ENCODE measurements at regions not wholly inside any gene's neighbourhood (a gene's known extent, or its start where the extent isn't known, plus 50 kb on each side); places are given as distances from the start of the nearest gene placed in this dataset.
"Not testable (repeated sequence)": the region's sequence is repeated elsewhere in the genome, so short reads cannot be mapped to it uniquely, and the experiment has no call there.

DNA sequence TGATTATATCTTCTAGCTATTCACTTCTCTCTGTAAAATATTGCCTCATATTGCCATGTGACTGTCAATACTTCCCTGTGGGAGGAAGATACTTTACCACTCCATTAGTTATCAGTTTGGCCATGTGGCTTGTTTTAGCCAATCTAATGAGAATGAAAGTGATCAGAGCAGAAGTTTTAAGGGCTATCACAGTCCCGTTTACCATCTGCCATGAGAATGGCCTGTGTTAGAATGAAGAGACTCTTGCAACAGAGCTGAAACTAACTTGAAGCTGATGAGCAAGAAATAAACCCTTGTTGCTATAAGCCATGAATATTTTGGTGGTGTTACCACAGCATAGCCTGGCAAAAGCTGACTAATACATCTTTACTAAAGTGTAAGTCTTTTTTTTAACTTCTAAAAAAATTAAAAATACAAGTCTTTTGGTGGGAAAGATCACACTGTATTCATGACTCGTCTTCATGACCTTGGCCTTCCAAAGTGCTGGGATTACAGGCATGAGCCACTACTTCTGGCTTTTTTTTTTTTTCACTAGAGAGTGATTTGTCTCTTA, 68.0 kb upstream of the CTNNA1 start:
- no peaks in the 10 kb centered on the region for H3K36me3 ChIP-seq (ENCODE audit: control insufficient read depth, low read depth, low read length)
- H3K9me3 ChIP-seq (ENCODE audit: control insufficient read depth, low read depth, low read length), result peaks cover 2% of the 10 kb centered on the region
- no peak overlapping the region for H3K9ac ChIP-seq (ENCODE audit: low read length)
- H3K27me3 ChIP-seq (ENCODE audit: control insufficient read depth, insufficient read depth, low read length), result no peaks in the 10 kb centered on the region
- H3K4me1 ChIP-seq (ENCODE audit: control insufficient read depth, low read depth, low read length), result no peaks in the 10 kb centered on the region
- H3K27ac ChIP-seq (ENCODE audit: low read length), result no peak overlapping the region
- H3K4me3 ChIP-seq (ENCODE audit: low read length), result no peak overlapping the region

- not testable (repeated sequence) for H3K27ac ChIP-seq (ENCODE audit: low read length); H3K9ac ChIP-seq (ENCODE audit: low read length); H3K36me3 ChIP-seq (ENCODE audit: control insufficient read depth, low read depth, low read length); H3K4me1 ChIP-seq (ENCODE audit: control insufficient read depth, low read depth, low read length); H3K4me3 ChIP-seq (ENCODE audit: low read length); H3K9me3 ChIP-seq (ENCODE audit: control insufficient read depth, low read depth, low read length); H3K27me3 ChIP-seq (ENCODE audit: control insufficient read depth, insufficient read depth, low read length)
These were observed 70.8 kb upstream of the CTNNA1 start for GRCh38 chr5:138682462-138682861.

GRCh38 chr5:138678826-138679225, 74.4 kb upstream of the CTNNA1 start:
- H3K4me1 ChIP-seq (ENCODE audit: control insufficient read depth, low read depth, low read length); H3K36me3 ChIP-seq (ENCODE audit: control insufficient read depth, low read depth, low read length); H3K9ac ChIP-seq (ENCODE audit: low read length); H3K4me3 ChIP-seq (ENCODE audit: low read length); H3K9me3 ChIP-seq (ENCODE audit: control insufficient read depth, low read depth, low read length); H3K27me3 ChIP-seq (ENCODE audit: control insufficient read depth, insufficient read depth, low read length); H3K27ac ChIP-seq (ENCODE audit: low read length): not testable (repeated sequence)

DNA sequence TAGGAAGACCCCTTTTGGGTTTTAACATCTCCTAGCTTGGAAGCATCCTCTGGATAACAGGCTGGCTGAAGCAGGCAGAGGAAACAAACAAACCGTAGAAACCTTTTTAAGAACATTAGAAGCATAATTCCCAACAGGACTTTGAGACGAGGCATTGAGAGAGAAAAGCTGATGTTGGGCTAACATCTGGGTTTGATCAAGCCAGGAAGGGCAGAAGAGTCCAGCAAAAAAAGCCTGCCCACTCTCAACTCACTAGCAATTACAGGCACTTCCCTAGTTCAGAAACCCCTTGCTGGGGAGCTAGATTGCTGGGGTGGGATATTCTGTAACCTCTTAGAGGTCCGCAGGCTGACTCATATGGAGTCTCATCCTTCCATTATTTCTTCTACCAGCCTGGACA, 75.4 kb upstream of the CTNNA1 start:
- no peak overlapping the region for H3K4me3 ChIP-seq (ENCODE audit: low read length)
- H3K9me3 ChIP-seq (ENCODE audit: control insufficient read depth, low read depth, low read length), result no peaks in the 10 kb centered on the region
- H3K27ac ChIP-seq (ENCODE audit: low read length), result no peak overlapping the region
- no peaks in the 10 kb centered on the region for H3K4me1 ChIP-seq (ENCODE audit: control insufficient read depth, low read depth, low read length)
- no peaks in the 10 kb centered on the region for H3K27me3 ChIP-seq (ENCODE audit: control insufficient read depth, insufficient read depth, low read length)
- no peaks in the 10 kb centered on the region for H3K36me3 ChIP-seq (ENCODE audit: control insufficient read depth, low read depth, low read length)
- H3K9ac ChIP-seq (ENCODE audit: low read length), result no peak overlapping the region

GRCh38 chr5:138676556-138677193, 76.5 kb upstream of the CTNNA1 start:
- Histone ChIP-seq H3K27ac (ENCODE audit: low read length) (no peak overlapping the region), H3K36me3 (ENCODE audit: control insufficient read depth, low read depth, low read length) (no peaks in the 10 kb centered on the region), H3K4me1 (ENCODE audit: control insufficient read depth, low read depth, low read length) (no peaks in the 10 kb centered on the region), H3K9me3 (ENCODE audit: control insufficient read depth, low read depth, low read length) (no peaks in the 10 kb centered on the region), H3K4me3 (ENCODE audit: low read length) (no peak overlapping the region), H3K9ac (ENCODE audit: low read length) (no peak overlapping the region), H3K27me3 (ENCODE audit: control insufficient read depth, insufficient read depth, low read length) (no peaks in the 10 kb centered on the region)

DNA sequence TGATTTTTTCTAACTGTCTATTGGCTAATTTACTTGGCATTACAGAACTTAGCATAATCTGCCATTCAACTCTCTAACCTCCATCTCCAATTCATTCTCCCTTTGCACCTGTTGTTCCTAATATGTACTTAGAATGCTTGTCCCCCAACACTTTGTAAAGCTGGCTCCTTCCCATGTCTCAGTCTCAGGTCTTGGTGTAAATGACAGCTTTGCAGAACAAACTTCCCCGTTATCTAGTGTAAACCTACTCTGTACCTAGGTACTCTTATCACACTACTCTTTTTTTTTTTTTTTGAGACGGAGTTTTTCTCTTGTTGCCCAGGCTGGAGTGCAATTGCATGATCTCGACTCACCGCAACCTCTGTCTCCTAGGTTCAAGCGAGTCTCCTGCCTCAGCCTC, 77.2 kb upstream of the CTNNA1 start:
- no peak overlapping the region for H3K9ac ChIP-seq (ENCODE audit: low read length)
- no peaks in the 10 kb centered on the region for H3K9me3 ChIP-seq (ENCODE audit: control insufficient read depth, low read depth, low read length)
- H3K27me3 ChIP-seq (ENCODE audit: control insufficient read depth, insufficient read depth, low read length), result no peaks in the 10 kb centered on the region
- H3K4me1 ChIP-seq (ENCODE audit: control insufficient read depth, low read depth, low read length), result no peaks in the 10 kb centered on the region
- H3K36me3 ChIP-seq (ENCODE audit: control insufficient read depth, low read depth, low read length), result no peaks in the 10 kb centered on the region
- no peak overlapping the region for H3K27ac ChIP-seq (ENCODE audit: low read length)
- H3K4me3 ChIP-seq (ENCODE audit: low read length), result no peak overlapping the region

DNA sequence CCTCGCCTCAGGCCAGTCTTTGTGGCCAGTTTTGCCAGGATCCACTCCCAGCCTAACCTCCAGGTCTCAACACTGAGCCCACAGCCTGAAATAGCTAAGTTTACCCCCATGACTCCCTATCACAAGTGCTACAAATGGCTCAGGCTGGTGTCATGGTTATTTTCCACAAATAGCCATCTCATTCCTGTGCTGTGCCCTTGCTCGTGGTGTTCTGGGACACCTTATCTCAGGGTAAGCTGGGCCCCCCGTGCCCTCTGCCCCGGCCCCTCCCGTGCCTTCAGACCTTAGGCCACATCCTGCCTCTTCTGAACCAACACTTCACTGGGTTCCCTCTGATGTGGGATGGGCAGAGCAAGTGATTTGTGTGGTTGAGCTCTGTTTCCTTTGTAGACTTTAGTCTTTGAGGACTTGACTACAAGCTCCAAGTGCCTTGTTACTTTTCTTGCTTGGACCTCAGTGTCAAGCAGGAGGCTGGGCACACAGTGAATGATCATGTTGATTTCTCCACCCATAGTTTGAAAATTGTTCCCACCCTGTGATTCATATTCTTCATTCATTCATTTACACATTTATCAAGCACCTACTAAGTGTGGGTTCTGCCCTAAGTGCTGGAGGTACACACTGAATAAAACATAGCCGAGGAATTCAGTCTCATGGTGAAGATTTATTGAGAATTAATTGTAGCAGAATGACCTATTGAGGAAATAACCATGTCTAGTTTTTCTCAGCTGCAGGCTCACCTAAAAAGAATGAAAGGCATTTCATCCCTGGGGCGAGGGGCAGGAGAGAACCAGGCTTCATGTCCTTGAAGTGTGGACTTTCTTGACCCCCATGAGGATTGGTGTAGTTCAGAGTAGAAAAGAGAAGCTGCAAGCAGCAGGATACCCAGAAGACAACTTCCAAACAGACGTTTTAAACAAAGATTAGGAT, 84.5 kb upstream of the CTNNA1 start:
- Histone ChIP-seq H3K27me3 (ENCODE audit: control insufficient read depth, insufficient read depth, low read length) (no peaks in the 10 kb centered on the region), H3K36me3 (ENCODE audit: control insufficient read depth, low read depth, low read length) (no peaks in the 10 kb centered on the region), H3K4me1 (ENCODE audit: control insufficient read depth, low read depth, low read length) (no peaks in the 10 kb centered on the region), H3K4me3 (ENCODE audit: low read length) (no peak overlapping the region), H3K27ac (ENCODE audit: low read length) (no peak overlapping the region), H3K9me3 (ENCODE audit: control insufficient read depth, low read depth, low read length) (no peaks in the 10 kb centered on the region), H3K9ac (ENCODE audit: low read length) (no peak overlapping the region)

- not testable (repeated sequence) for H3K9ac ChIP-seq (ENCODE audit: low read length); H3K4me3 ChIP-seq (ENCODE audit: low read length)
These were observed 85.4 kb upstream of the CTNNA1 start for GRCh38 chr5:138667782-138668331.

DNA sequence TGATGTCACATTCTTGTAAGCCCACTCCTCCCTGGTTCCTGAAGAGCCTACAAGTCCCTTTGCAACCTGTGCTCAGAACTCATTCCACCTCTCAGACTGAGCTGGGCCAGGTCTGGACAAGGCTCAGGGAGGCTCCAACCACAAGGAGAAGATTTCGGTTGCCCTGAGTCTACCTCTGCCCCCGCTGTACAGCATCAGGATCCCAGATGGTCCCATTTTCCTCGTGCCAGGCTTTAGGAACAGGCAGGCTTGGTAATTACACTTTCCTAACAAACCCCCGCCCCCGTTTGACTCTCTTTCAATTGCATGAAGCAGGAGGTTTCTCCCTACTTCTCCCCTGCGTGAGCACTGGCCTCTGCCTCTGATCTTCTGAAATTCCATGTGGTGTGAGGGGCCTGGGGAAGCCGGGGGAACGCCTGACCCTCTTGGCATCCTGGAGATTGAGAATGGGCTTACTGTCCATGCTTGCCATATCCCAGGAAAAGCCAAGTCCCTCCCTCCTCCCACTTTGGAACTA, 86.9 kb upstream of the CTNNA1 start:
- H3K9me3 ChIP-seq (ENCODE audit: control insufficient read depth, low read depth, low read length), result no peaks in the 10 kb centered on the region
- H3K4me3 ChIP-seq (ENCODE audit: low read length), result no peak overlapping the region
- H3K36me3 ChIP-seq (ENCODE audit: control insufficient read depth, low read depth, low read length), result no peaks in the 10 kb centered on the region
- no peaks in the 10 kb centered on the region for H3K27me3 ChIP-seq (ENCODE audit: control insufficient read depth, insufficient read depth, low read length)
- no peak overlapping the region for H3K27ac ChIP-seq (ENCODE audit: low read length)
- no peak overlapping the region for H3K9ac ChIP-seq (ENCODE audit: low read length)
- H3K4me1 ChIP-seq (ENCODE audit: control insufficient read depth, low read depth, low read length), result no peaks in the 10 kb centered on the region

More at GRCh38 chr5:138667782-138668331, 85.4 kb upstream of the CTNNA1 start:
- not testable (repeated sequence) for H3K27me3 ChIP-seq (ENCODE audit: control insufficient read depth, insufficient read depth, low read length); H3K27ac ChIP-seq (ENCODE audit: low read length); H3K9me3 ChIP-seq (ENCODE audit: control insufficient read depth, low read depth, low read length); H3K36me3 ChIP-seq (ENCODE audit: control insufficient read depth, low read depth, low read length); H3K4me1 ChIP-seq (ENCODE audit: control insufficient read depth, low read depth, low read length)

- no peaks in the 10 kb centered on the region for H3K36me3 ChIP-seq (ENCODE audit: control insufficient read depth, low read depth, low read length)
- H3K9ac ChIP-seq (ENCODE audit: low read length), result no peak overlapping the region
- H3K27ac ChIP-seq (ENCODE audit: low read length), result no peak overlapping the region
- no peaks in the 10 kb centered on the region for H3K9me3 ChIP-seq (ENCODE audit: control insufficient read depth, low read depth, low read length)
- no peaks in the 10 kb centered on the region for H3K27me3 ChIP-seq (ENCODE audit: control insufficient read depth, insufficient read depth, low read length)
- H3K4me3 ChIP-seq (ENCODE audit: low read length), result no peak overlapping the region
- H3K4me1 ChIP-seq (ENCODE audit: control insufficient read depth, low read depth, low read length), result no peaks in the 10 kb centered on the region
These were observed 88.0 kb upstream of the CTNNA1 start for GRCh38 chr5:138665261-138665660.

GRCh38 chr5:138664276-138664943, 88.8 kb upstream of the CTNNA1 start:
- Histone ChIP-seq H3K9me3 (ENCODE audit: control insufficient read depth, low read depth, low read length) (no peaks in the 10 kb centered on the region), H3K4me1 (ENCODE audit: control insufficient read depth, low read depth, low read length) (no peaks in the 10 kb centered on the region), H3K27me3 (ENCODE audit: control insufficient read depth, insufficient read depth, low read length) (no peaks in the 10 kb centered on the region), H3K4me3 (ENCODE audit: low read length) (no peak overlapping the region), H3K27ac (ENCODE audit: low read length) (no peak overlapping the region), H3K36me3 (ENCODE audit: control insufficient read depth, low read depth, low read length) (no peaks in the 10 kb centered on the region), H3K9ac (ENCODE audit: low read length) (no peak overlapping the region)
